Retinal pigment epithelial cell (primary cell): ENCODE measurements at regions not wholly inside any gene's neighbourhood (a gene's known extent, or its start where the extent isn't known, plus 50 kb on each side); places are given as distances from the start of the nearest gene placed in this dataset.

ENCODE experiments used
- DNase-seq: peaks from one replicate; pipeline ENCODE4 v3.0.0-alpha.2; 2010; ENCODE audit warnings: low read depth
- H3K4me3 ChIP-seq: 2 replicates; pipeline ENCODE4 v1.5.1; 2011; ENCODE audit warnings: mild to moderate bottlenecking, low read length, control low read depth, moderate library complexity
- CTCF ChIP-seq: conservative IDR thresholded peaks from 2 replicates; pipeline ENCODE4 v1.5.1; 2011; ENCODE audit warnings: low read depth, low read length, control low read depth, inconsistent platforms

- no peak for TF ChIP-seq CTCF
- no peak for DNase-seq
- no peak overlapping the region for H3K4me3 ChIP-seq
These were observed 172.8 kb upstream of the TACR3 start for GRCh38 chr4:103892586-103892985.

GRCh38 chr4:103887191-103887590 is 167.4 kb upstream of the TACR3 start:
- no peak for DNase-seq
- no peak for TF ChIP-seq CTCF
- H3K4me3 ChIP-seq, result no peak overlapping the region

- no peak for DNase-seq
- no peak overlapping the region for H3K4me3 ChIP-seq
- TF ChIP-seq CTCF, result no peak
These were observed 165.4 kb upstream of the TACR3 start for GRCh38 chr4:103885152-103885551.

- no peak for DNase-seq
- no peak overlapping the region for H3K4me3 ChIP-seq
- no peak for TF ChIP-seq CTCF
These were observed 147.5 kb upstream of the TACR3 start for GRCh38 chr4:103867311-103867710.

- peak; percentile 0 for DNase-seq
- TF ChIP-seq CTCF, result no peak
- H3K4me3 ChIP-seq, result no peak overlapping the region
These were observed 133.8 kb upstream of the TACR3 start for GRCh38 chr4:103853627-103854026.

GRCh38 chr4:103853146-103853545 is 133.4 kb upstream of the TACR3 start:
- no peak for TF ChIP-seq CTCF

GRCh38 chr4:103845075-103845474 is 125.3 kb upstream of the TACR3 start:
- no peak for TF ChIP-seq CTCF
- H3K4me3 ChIP-seq, result no peak overlapping the region
- DNase-seq, result no peak

More at GRCh38 chr4:103853146-103853545, 133.4 kb upstream of the TACR3 start:
- no peak for DNase-seq
- no peak overlapping the region for H3K4me3 ChIP-seq
